Upper lobe of left lung (tissue), 6 donors: ENCODE measurements at regions not wholly inside any gene's neighbourhood (a gene's known extent, or its start where the extent isn't known, plus 50 kb on each side); places are given as distances from the start of the nearest gene placed in this dataset.
"Not testable (repeated sequence)": the region's sequence is repeated elsewhere in the genome, so short reads cannot be mapped to it uniquely, and the experiment has no call there.

Experiments used
- ATAC-seq, 2 donors: fragments of 200-7000 bp; cut with Tn5 transposase; one replicate each; pipeline ENCODE4 v1.9.1; 2022; ENCODE audit warnings: mild to moderate bottlenecking in 2 of 2, moderate library complexity in 2 of 2; ENCODE audit not compliant: low FRiP score in 2 of 2
- DNase-seq, 2 donors: peaks; one replicate each; pipeline ENCODE4 v3.0.0-alpha.2; 2019 to 2020
- H3K27ac ChIP-seq, 4 donors: fragments of 200-600 bp; sonication (generic); one replicate each; pipeline ENCODE4 v1.5.1; 2016 to 2019
- H3K27me3 ChIP-seq, 4 donors: fragments of 200-600 bp; sonication (generic); one replicate each; pipeline ENCODE4 v1.5.1; 2017 to 2019
- H3K36me3 ChIP-seq, 4 donors: fragments of 200-600 bp; sonication (generic); one replicate each; pipeline ENCODE4 v1.5.1; 2016 to 2019
- H3K4me1 ChIP-seq, 4 donors: fragments of 200-600 bp; sonication (generic); one replicate each; pipeline ENCODE4 v1.5.1; 2018 to 2019
- H3K4me3 ChIP-seq, 4 donors: fragments of 200-600 bp; sonication (generic); one replicate each; pipeline ENCODE4 v1.5.1; 2017 to 2019; ENCODE audit warnings: mild to moderate bottlenecking in 2 of 4, moderate library complexity in 1 of 4
- H3K9me3 ChIP-seq, 4 donors: fragments of 200-600 bp; sonication (generic); one replicate each; pipeline ENCODE4 v1.5.1; 2018 to 2019
- CTCF ChIP-seq, 6 experiments: fragments of 450-650 bp in 4 of 6; fragments of 200-600 bp in 2 of 6; sonication (generic) in 2 of 6; IDR thresholded peaks; one replicate each; pipeline ENCODE4 v1.5.1; 2016 to 2019; ENCODE audit warnings: antibody characterized with exemption in 6 of 6
- EP300 ChIP-seq, 4 donors: sonication (generic); formaldehyde crosslinking; IDR thresholded peaks; one replicate each; pipeline ENCODE4 v1.5.1; 2017; ENCODE audit warnings: antibody characterized with exemption in 4 of 4, control low read depth in 2 of 4
- POLR2A ChIP-seq, 4 donors: fragments of 450-650 bp; IDR thresholded peaks; one replicate each; pipeline ENCODE4 v1.5.1; 2016 to 2017; ENCODE audit warnings: antibody characterized with exemption in 4 of 4, mild to moderate bottlenecking in 2 of 4
- POLR2AphosphoS5 ChIP-seq, 2 donors: sonication (generic); formaldehyde crosslinking; IDR thresholded peaks; one replicate each; pipeline ENCODE4 v1.5.1; 2017; ENCODE audit warnings: antibody characterized with exemption in 2 of 2
- WGBS, 2 donors: methylation state at CpG; one replicate each; pipeline ENCODE4 v1.1.5; 2017 to 2018; 5-methylcytosine and 5-hydroxymethylcytosine counted together
- donor health status: DM: no; HTN: no; CAD: no; lungs with moderate emphysema.
- donor health status: DM: no; HTN: yes; CAD: no; lungs with severe emphysema.

- Histone ChIP-seq H3K36me3 (no peaks in the 10 kb centered on the region), H3K27ac (no peak overlapping the region), H3K27me3 (no peaks in the 10 kb centered on the region), H3K4me1 (no peaks in the 10 kb centered on the region), H3K4me3 (no peak overlapping the region), H3K9me3 (no peaks in the 10 kb centered on the region)
- ATAC-seq (no peak), DNase-seq (no peak)
- 53 to 65% methylated on average over 8 of the region's 8 CpGs for WGBS, 2 donors
- TF ChIP-seq EP300 (IDR thresholded peaks at IDR 0.05) (no peak), CTCF (IDR thresholded peaks at IDR 0.05) (no peak), POLR2A (IDR thresholded peaks at IDR 0.05) (no peak), POLR2AphosphoS5 (IDR thresholded peaks at IDR 0.05) (no peak)
Observed at GRCh38 chr20:56748476-56749377, 119.6 kb downstream of the TFAP2C start.

GRCh38 chr20:56750430-56750829 lies 121.3 kb downstream of the TFAP2C start:
- Histone ChIP-seq H3K36me3 (no peaks in the 10 kb centered on the region), H3K4me3 (no peak overlapping the region), H3K9me3 (no peaks in the 10 kb centered on the region), H3K27me3 (no peaks in the 10 kb centered on the region), H3K4me1 (no peaks in the 10 kb centered on the region), H3K27ac (no peak overlapping the region)
- ATAC-seq (no peak), DNase-seq (peak in 1 of 2 donors; percentile 50)
- 24 to 33% methylated on average over 12 to 15 of the region's 17 CpGs for WGBS, 2 donors
- TF ChIP-seq POLR2A (IDR thresholded peaks at IDR 0.05) (no peak), EP300 (IDR thresholded peaks at IDR 0.05) (no peak), CTCF (IDR thresholded peaks at IDR 0.05) (no peak), POLR2AphosphoS5 (IDR thresholded peaks at IDR 0.05) (no peak)

GRCh38 chr20:56752274-56752673 lies 123.2 kb downstream of the TFAP2C start:
- Histone ChIP-seq H3K27me3 (no peaks in the 10 kb centered on the region), H3K4me1 (no peaks in the 10 kb centered on the region), H3K36me3 (no peaks in the 10 kb centered on the region), H3K4me3 (no peak overlapping the region), H3K9me3 (no peaks in the 10 kb centered on the region), H3K27ac (no peak overlapping the region)
- WGBS, 2 donors, result 45 to 50% methylated on average over 8 of the region's 8 CpGs
- no peak for DNase-seq
- TF ChIP-seq POLR2A (IDR thresholded peaks at IDR 0.05) (no peak), POLR2AphosphoS5 (IDR thresholded peaks at IDR 0.05) (no peak), EP300 (IDR thresholded peaks at IDR 0.05) (no peak), CTCF (IDR thresholded peaks at IDR 0.05) (no peak)
- no peak for ATAC-seq

GRCh38 chr20:56755201-56755600 lies 126.1 kb downstream of the TFAP2C start:
- H3K27ac ChIP-seq, result no peak overlapping the region
- no peak overlapping the region for H3K4me3 ChIP-seq
- H3K27me3 ChIP-seq, result no peaks in the 10 kb centered on the region
- no peak for ATAC-seq
- H3K36me3 ChIP-seq, result no peaks in the 10 kb centered on the region
- H3K9me3 ChIP-seq, result no peaks in the 10 kb centered on the region
- no peaks in the 10 kb centered on the region for H3K4me1 ChIP-seq
- no peak for TF ChIP-seq CTCF (IDR thresholded peaks at IDR 0.05)
- no peak for TF ChIP-seq EP300 (IDR thresholded peaks at IDR 0.05)
- TF ChIP-seq POLR2A (IDR thresholded peaks at IDR 0.05), result no peak
- no peak for TF ChIP-seq POLR2AphosphoS5 (IDR thresholded peaks at IDR 0.05)
- WGBS, 2 donors, result 67 to 84% methylated on average over 3 of the region's 3 CpGs
- no peak for DNase-seq

GRCh38 chr20:56756658-56757057 lies 127.6 kb downstream of the TFAP2C start:
- ATAC-seq, DNase-seq, H3K27me3 ChIP-seq, H3K4me1 ChIP-seq, H3K4me3 ChIP-seq, H3K9me3 ChIP-seq, H3K27ac ChIP-seq, H3K36me3 ChIP-seq: not testable (repeated sequence)
- 78 to 83% methylated on average over 5 of the region's 5 CpGs for WGBS, 2 donors
